H1 (cell line): ENCODE measurements at regions not wholly inside any gene's neighbourhood (a gene's known extent, or its start where the extent isn't known, plus 50 kb on each side); places are given as distances from the start of the nearest gene placed in this dataset.

Experiments used
- CBX8 ChIP-seq: fragments of 300-800, 300-1000 bp; sonication (generic); IDR thresholded peaks from 2 replicates; pipeline ENCODE4 v1.7.1; 2016; ENCODE audit warnings: low read depth, low read length, borderline replicate concordance
- CHD7 ChIP-seq: fragments of 300-600 bp; sonication (generic); IDR thresholded peaks from 2 replicates; pipeline ENCODE4 v1.7.1; 2012; ENCODE audit warnings: low read length, moderate library complexity, mild to moderate bottlenecking, inconsistent platforms; ENCODE audit not compliant: insufficient replicate concordance
- CTBP2 ChIP-seq: IDR thresholded peaks from 2 replicates; pipeline ENCODE4 v1.7.0; 2011; ENCODE audit warnings: borderline replicate concordance, mild to moderate bottlenecking, moderate library complexity, mixed read lengths, low read length; ENCODE audit not compliant: insufficient read depth, insufficient read length
- SP1 ChIP-seq: IDR thresholded peaks from 2 replicates; pipeline ENCODE4 v1.6.1; 2011; ENCODE audit warnings: low read depth, low read length
- TF ChIP-seq, protein P1 (sequence below): IDR thresholded peaks from 2 replicates; pipeline ENCODE4 v1.6.1; 2011; ENCODE audit warnings: low read length, improper control_type of control experiment

GRCh38 chr13:50192272-50192813, 177.1 kb downstream of the KCNRG start (continued):
- no peak for TF ChIP-seq CHD7
- TF ChIP-seq, protein P1, sequence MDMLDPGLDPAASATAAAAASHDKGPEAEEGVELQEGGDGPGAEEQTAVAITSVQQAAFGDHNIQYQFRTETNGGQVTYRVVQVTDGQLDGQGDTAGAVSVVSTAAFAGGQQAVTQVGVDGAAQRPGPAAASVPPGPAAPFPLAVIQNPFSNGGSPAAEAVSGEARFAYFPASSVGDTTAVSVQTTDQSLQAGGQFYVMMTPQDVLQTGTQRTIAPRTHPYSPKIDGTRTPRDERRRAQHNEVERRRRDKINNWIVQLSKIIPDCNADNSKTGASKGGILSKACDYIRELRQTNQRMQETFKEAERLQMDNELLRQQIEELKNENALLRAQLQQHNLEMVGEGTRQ, result no peak
- no peak for TF ChIP-seq SP1
- TF ChIP-seq CBX8, result no peak
- TF ChIP-seq CTBP2, result no peak
